A549 (cell line): ENCODE measurements at regions not wholly inside any gene's neighbourhood (a gene's known extent, or its start where the extent isn't known, plus 50 kb on each side); places are given as distances from the start of the nearest gene placed in this dataset.

Source experiments
- FOSL2 ChIP-seq, 2 experiments: fragments of 450-650 bp in 1 of 2; fragments of >200 bp in 1 of 2; sonication (Bioruptor Twin) in 1 of 2; formaldehyde crosslinking; IDR thresholded peaks; 2 replicates each; pipeline versions ENCODE4 v1.5.0 to v1.6.1; 2016 to 2020; ENCODE audit warnings: mild to moderate bottlenecking in 1 of 2, moderate library complexity in 1 of 2
- MAX ChIP-seq: IDR thresholded peaks from 2 replicates; pipeline ENCODE4 v1.6.1; 2012
- MYC ChIP-seq: IDR thresholded peaks from 2 replicates; pipeline ENCODE4 v1.6.1; 2012; ENCODE audit warnings: mild to moderate bottlenecking, inconsistent platforms, low read length, improper control_type of control experiment, borderline replicate concordance
- NFE2L2 ChIP-seq: fragments of 150-350 bp; conservative IDR thresholded peaks from 2 replicates; pipeline ENCODE4 v1.6.1; 2014; ENCODE audit warnings: low read length
- PHF8 ChIP-seq: fragments of 200-600 bp; sonication (generic); IDR thresholded peaks from 2 replicates; pipeline ENCODE4 v1.6.1; 2016; ENCODE audit warnings: low read depth, mild to moderate bottlenecking, antibody characterized with exemption, moderate library complexity, borderline replicate concordance
- POLR2A ChIP-seq: IDR thresholded peaks from 2 replicates; pipeline ENCODE4 v1.6.1; 2012; ENCODE audit warnings: mild to moderate bottlenecking, low read length
- RAD21 ChIP-seq, 2 experiments: fragments of >200 bp in 1 of 2; sonication (Bioruptor Twin) in 1 of 2; formaldehyde crosslinking in 1 of 2; IDR thresholded peaks in 1 of 2; conservative IDR thresholded peaks in 1 of 2; 2 replicates in 1 of 2; 3 replicates in 1 of 2; pipeline ENCODE4 v1.6.1; 2012 to 2018; ENCODE audit warnings: inconsistent platforms in 1 of 2
- RCOR1 ChIP-seq: fragments of 150-350 bp; IDR thresholded peaks from 2 replicates; pipeline ENCODE4 v1.6.1; 2014; ENCODE audit warnings: antibody characterized with exemption, low read length, low read depth
- REST ChIP-seq: fragments of 200-600 bp; sonication (generic); IDR thresholded peaks from 2 replicates; pipeline ENCODE4 v1.6.1; 2016; ENCODE audit warnings: antibody characterized with exemption, mild to moderate bottlenecking, moderate library complexity
- RFX5 ChIP-seq: fragments of 450-650 bp; IDR thresholded peaks from 2 replicates; pipeline ENCODE4 v1.7.1; 2014; ENCODE audit warnings: antibody characterized with exemption, mild to moderate bottlenecking, moderate library complexity
- ZC3H11A ChIP-seq: fragments of 450-650 bp; IDR thresholded peaks from 2 replicates; pipeline ENCODE4 v1.6.1; 2014; ENCODE audit warnings: antibody characterized with exemption, mild to moderate bottlenecking
- ZSCAN20 ChIP-seq: fragments of 250-450 bp; sonication (Bioruptor Pico); IDR thresholded peaks from 2 replicates; pipeline ENCODE4 v1.8.0; 2022; ENCODE audit warnings: mild to moderate bottlenecking, moderate library complexity
- TF ChIP-seq, protein P1 (sequence below): fragments of >200 bp; sonication (Bioruptor Twin); formaldehyde crosslinking; IDR thresholded peaks from 3 replicates; pipeline ENCODE4 v1.5.1; 2016

GRCh38 chr4:79798047-79798446, 275.0 kb downstream of the ANTXR2 start:
- TF ChIP-seq, protein P1, sequence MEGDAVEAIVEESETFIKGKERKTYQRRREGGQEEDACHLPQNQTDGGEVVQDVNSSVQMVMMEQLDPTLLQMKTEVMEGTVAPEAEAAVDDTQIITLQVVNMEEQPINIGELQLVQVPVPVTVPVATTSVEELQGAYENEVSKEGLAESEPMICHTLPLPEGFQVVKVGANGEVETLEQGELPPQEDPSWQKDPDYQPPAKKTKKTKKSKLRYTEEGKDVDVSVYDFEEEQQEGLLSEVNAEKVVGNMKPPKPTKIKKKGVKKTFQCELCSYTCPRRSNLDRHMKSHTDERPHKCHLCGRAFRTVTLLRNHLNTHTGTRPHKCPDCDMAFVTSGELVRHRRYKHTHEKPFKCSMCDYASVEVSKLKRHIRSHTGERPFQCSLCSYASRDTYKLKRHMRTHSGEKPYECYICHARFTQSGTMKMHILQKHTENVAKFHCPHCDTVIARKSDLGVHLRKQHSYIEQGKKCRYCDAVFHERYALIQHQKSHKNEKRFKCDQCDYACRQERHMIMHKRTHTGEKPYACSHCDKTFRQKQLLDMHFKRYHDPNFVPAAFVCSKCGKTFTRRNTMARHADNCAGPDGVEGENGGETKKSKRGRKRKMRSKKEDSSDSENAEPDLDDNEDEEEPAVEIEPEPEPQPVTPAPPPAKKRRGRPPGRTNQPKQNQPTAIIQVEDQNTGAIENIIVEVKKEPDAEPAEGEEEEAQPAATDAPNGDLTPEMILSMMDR: no peak
- TF ChIP-seq MAX: no peak
- TF ChIP-seq POLR2A: no peak
- TF ChIP-seq RFX5: no peak
- TF ChIP-seq RAD21 (conservative IDR thresholded peaks at IDR 0.05 in 1 of 2, IDR thresholded peaks at IDR 0.05 in 1 of 2): no peak
- TF ChIP-seq RCOR1: no peak
- TF ChIP-seq REST: no peak
- no peak for TF ChIP-seq ZSCAN20
- TF ChIP-seq PHF8: no peak
- TF ChIP-seq MYC: no peak
- TF ChIP-seq ZC3H11A: no peak
- TF ChIP-seq NFE2L2: no peak
- no peak for TF ChIP-seq FOSL2 (IDR thresholded peaks at IDR 0.05)
- TF ChIP-seq FOSL2 (CRISPR knock-in tag; IDR thresholded peaks at IDR 0.05): no peak
